T-helper 1 cell treated with Interleukin-12 subunit alpha and Interleukin-12 subunit beta and Interleukin-4 antibody, amounts not matched to agents 30 μg/mL and 1 μg/mL, for 36 hours (primary cell): ENCODE measurements at regions not wholly inside any gene's neighbourhood (a gene's known extent, or its start where the extent isn't known, plus 50 kb on each side); places are given as distances from the start of the nearest gene placed in this dataset.

Experiments
- H3K27ac Mint-ChIP-seq: one replicate; pipeline ENCODE4 v1.8.0; 2021; ENCODE audit warnings: mild to moderate bottlenecking, mixed read lengths
- H3K27me3 Mint-ChIP-seq: one replicate; pipeline ENCODE4 v1.8.0; 2021; ENCODE audit warnings: low read depth, mixed read lengths
- H3K36me3 Mint-ChIP-seq: one replicate; pipeline ENCODE4 v1.8.0; 2021; ENCODE audit warnings: low read depth, mixed read lengths
- H3K4me1 Mint-ChIP-seq: one replicate; pipeline ENCODE4 v1.8.0; 2021; ENCODE audit warnings: low read depth, mixed read lengths
- H3K4me3 Mint-ChIP-seq: one replicate; pipeline ENCODE4 v1.8.0; 2021; ENCODE audit warnings: mild to moderate bottlenecking, moderate library complexity, mixed read lengths
- H3K9me3 Mint-ChIP-seq: one replicate; pipeline ENCODE4 v1.8.0; 2021; ENCODE audit warnings: mixed read lengths

DNA sequence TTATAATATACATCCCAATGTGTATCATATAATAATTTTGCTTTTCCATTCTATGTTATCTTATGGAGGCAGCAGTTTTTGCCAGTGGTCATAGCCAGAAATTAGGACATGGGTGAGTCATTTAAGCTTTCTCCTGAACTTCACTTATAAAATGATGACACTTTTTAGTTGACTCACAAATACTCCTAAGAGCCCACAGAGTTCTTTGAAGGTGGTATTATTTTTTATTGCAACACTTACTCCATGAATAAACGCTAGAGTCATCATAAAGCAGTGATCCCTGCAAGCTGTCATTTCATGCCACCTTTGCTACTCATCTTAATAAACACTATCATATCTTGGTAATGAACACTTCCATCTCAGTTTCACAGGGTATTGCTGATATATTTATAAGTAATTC, 69.9 kb upstream of the MAPRE2 start:
- H3K27me3 Mint-ChIP-seq, result peaks cover 42% of the 10 kb centered on the region
- peaks cover 4% of the 10 kb centered on the region for H3K9me3 Mint-ChIP-seq
- H3K36me3 Mint-ChIP-seq, result no peaks in the 10 kb centered on the region
- H3K4me1 Mint-ChIP-seq, result peaks cover 4% of the 10 kb centered on the region
- H3K4me3 Mint-ChIP-seq, result no peak overlapping the region
- H3K27ac Mint-ChIP-seq, result no peak overlapping the region

DNA sequence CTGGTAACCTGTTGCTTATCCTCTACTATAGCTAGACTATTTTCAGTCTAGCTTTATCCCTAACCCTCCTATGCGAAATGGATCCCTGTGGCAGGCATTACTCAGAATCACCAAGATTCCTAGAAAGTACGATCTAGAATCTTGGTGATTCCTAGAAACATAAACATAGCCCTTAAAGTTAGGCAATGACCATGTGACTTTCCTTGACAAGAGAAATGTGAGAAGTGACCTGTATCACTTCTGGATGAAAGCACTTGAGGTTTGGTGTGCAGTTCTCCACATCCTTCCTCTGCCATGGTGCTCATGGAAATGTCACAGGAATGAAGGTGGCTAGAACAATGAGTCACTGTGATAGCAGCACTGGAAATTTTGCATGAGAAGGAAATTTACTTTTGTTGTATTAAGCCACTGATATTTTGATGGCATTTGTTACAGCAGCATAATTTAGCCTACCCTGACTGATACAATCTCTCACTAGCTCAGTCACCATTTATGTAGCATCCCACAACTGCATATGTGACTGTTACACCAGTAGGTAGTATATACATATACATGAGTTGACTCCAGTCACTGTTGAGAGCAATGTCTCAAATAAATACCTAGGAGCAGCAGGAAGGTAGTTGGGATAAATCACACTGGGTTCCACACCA, 68.3 kb upstream of the MAPRE2 start:
- no peaks in the 10 kb centered on the region for H3K36me3 Mint-ChIP-seq
- H3K4me1 Mint-ChIP-seq, result peaks cover 7% of the 10 kb centered on the region
- no peak overlapping the region for H3K4me3 Mint-ChIP-seq
- H3K27me3 Mint-ChIP-seq, result peaks cover 49% of the 10 kb centered on the region
- no peak overlapping the region for H3K27ac Mint-ChIP-seq
- peaks cover 4% of the 10 kb centered on the region for H3K9me3 Mint-ChIP-seq

DNA sequence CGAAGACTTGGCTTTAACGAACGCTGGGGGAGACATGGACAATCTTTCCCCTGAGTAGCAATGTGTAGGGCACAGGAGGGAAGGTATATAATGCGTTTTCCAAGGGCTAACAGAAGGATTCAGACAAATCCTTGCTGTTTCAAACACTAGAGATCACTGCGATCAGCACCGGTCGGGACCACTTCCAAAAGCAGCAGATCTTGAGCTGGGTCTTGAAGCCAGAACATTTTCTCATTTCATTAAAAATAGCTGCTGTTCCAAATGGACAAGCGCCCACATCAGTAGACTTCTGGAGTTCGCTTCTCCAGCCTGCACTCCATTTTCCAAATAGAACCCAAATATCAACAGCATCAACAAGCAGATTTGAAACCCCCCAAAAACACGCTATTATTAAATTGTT, 65.1 kb upstream of the MAPRE2 start:
- Mint-ChIP-seq H3K4me3 (peak overlapping the region; percentile 51), H3K9me3 (peaks cover 4% of the 10 kb centered on the region), H3K4me1 (peaks cover 23% of the 10 kb centered on the region), H3K27me3 (peaks cover 53% of the 10 kb centered on the region), H3K27ac (no peak overlapping the region), H3K36me3 (no peaks in the 10 kb centered on the region)

DNA sequence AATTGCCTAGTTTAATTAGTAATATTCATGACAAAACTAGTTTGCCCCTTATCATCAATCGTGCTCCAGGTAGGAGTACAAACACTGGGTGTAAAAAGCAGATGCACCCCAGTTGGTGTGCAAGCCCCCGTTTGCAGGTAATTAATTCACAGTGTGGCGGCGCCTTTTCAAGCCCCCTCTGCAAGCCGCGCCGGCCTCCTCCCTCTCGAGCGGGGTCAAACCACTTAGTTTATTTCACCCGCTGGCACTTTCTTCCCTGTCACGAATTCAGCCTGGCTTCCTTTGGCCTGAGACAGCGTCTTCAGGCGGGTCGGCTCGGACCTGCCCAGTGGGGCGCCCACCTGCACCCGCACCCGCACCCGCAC, 64.7 kb upstream of the MAPRE2 start:
- Mint-ChIP-seq H3K36me3 (no peaks in the 10 kb centered on the region), H3K27ac (no peak overlapping the region)

DNA sequence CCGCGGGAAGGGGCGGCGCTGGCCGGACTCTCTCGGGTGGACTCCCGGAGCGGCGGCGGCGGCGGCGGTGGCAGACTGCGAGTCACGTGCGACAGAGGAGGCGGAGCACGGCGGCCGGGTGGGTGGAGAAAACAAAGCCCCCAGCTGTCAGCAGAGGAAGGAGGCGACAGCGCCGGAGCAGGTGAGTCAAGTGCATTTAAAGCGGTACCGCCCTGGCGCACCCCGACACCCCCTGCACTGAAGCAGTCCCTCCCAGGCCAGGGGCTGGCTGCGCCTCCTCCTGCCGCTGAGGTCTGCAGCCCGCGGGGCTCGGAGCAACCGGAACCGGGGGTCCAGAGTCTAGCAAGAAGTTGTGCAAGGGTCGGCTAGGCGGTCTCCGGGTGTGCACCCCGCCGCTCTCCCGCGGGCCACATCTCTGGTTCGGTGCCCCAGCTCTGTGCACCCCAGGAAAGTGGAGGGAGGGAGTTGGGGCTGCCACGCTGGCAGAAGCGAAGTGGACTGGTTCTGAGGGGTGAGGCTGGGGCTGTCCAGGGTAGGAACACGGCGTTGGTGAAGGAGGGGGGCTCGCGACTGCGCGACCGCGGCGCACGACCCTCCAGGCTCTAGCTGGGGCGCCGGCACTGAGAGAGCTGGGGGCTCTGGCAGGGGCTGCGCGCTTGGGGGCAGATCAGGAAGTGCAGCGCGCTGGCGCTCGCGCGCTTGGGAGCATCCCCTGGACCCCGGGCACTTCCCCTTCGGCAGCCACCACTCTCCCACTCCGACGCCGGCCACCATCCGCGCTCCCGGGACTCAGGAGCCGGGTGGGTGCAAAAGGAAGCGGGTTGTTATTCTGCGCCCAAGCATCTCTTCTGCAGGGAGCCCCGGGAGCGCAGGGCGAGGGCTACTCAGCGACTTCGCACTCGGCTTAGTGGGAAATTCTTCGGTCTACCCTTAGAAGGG, 64.0 kb upstream of the MAPRE2 start:
- peaks cover 23% of the 10 kb centered on the region for H3K4me1 Mint-ChIP-seq
- H3K27ac Mint-ChIP-seq, result no peak overlapping the region
- H3K27me3 Mint-ChIP-seq, result peaks cover 51% of the 10 kb centered on the region
- peak overlapping the region; percentile 82 for H3K4me3 Mint-ChIP-seq
- H3K36me3 Mint-ChIP-seq, result no peaks in the 10 kb centered on the region
- H3K9me3 Mint-ChIP-seq, result peaks cover 4% of the 10 kb centered on the region

More for the DNA sequence above, 64.7 kb upstream of the MAPRE2 start:
- peaks cover 53% of the 10 kb centered on the region for H3K27me3 Mint-ChIP-seq
- H3K4me3 Mint-ChIP-seq, result peak overlapping the region; percentile 47
- peaks cover 4% of the 10 kb centered on the region for H3K9me3 Mint-ChIP-seq
- peaks cover 23% of the 10 kb centered on the region for H3K4me1 Mint-ChIP-seq

DNA sequence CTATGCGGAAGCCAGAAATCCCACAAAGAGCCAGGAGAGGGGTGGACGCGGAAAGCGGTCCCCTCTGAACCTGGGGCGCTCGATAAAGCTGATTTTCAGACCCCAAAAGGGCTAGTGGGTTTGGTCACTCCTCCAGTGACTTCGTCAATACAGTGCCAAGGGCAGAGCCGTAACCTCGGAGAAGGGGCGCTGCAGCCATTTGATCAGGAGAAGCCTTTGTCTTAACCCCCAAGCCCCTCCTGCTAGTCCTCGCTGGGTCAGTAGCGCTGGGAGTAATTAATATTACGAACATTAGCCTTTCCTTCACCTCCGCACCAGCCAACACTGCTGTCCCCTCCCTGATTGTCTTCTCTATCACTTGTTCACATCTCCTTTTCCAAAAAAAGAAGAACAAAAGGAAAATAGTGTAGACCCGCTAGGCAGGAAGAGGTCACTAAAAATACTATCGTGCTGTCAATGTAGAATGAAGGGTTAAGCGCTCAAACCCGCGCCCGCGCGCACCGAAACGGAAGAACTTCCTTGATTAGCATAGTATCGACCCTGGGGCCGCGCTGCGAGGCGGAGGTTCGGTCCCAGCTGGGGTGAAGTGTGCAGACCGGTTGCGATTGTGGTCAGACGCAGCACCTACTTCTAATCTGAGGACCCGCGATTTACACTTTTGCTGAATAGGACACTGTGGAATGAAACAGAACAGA, 63.2 kb upstream of the MAPRE2 start:
- no peak overlapping the region for H3K27ac Mint-ChIP-seq
- peaks cover 4% of the 10 kb centered on the region for H3K9me3 Mint-ChIP-seq
- peaks cover 23% of the 10 kb centered on the region for H3K4me1 Mint-ChIP-seq
- H3K4me3 Mint-ChIP-seq, result peak overlapping the region; percentile 82
- H3K36me3 Mint-ChIP-seq, result no peaks in the 10 kb centered on the region
- peaks cover 44% of the 10 kb centered on the region for H3K27me3 Mint-ChIP-seq

DNA sequence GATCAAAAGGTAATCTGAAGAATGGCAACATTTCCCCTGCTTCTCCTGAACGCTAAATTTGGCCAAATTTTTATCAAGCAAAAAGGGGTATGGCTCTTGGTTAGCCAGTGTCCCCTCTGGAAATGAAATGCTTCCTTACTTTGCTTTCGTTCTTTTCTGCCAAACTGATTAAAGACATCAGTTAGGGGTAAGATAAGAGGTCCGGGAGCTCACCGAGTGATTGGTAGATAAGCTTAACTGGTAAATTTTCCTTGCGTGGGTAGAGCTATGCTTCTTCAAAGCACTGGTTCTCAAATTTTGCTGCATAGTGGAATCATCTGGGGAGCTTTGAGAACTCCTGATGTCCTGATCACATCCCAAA, 62.7 kb upstream of the MAPRE2 start:
- H3K27ac Mint-ChIP-seq, result no peak overlapping the region

DNA sequence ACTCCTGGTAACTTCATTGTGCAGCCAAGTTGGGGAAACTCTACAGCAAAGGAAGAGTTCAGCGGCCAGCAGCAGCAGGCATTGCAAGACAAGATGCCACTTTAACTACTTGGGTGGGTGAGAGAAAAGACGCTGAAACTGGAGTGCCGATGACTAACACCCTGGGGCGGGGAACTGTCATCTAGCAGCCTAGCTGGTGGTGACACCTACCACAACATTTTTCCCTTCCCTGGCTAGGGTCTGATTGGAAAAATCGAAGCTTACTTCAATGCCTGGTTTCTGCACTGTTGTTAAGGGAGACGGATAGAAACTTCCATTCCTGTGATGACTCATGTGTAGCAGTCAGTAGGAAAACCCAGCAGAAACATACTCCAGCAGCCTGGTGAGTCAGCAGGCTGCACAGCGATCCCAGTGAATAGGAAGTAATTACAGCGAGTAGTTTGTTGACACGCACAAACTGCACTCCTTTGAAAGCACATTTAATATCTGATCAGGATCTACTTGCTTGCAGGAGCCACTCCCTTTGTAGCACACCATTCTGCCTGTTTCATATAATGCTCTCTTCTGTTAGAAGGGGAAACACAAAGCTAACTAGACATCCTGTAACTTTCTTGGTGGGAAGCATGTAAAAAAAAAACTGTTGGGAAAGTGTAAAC, 62.1 kb upstream of the MAPRE2 start:
- H3K27ac Mint-ChIP-seq, result no peak overlapping the region
- H3K9me3 Mint-ChIP-seq, result no peaks in the 10 kb centered on the region
- no peaks in the 10 kb centered on the region for H3K36me3 Mint-ChIP-seq
- H3K27me3 Mint-ChIP-seq, result peaks cover 33% of the 10 kb centered on the region
- peaks cover 23% of the 10 kb centered on the region for H3K4me1 Mint-ChIP-seq
- H3K4me3 Mint-ChIP-seq, result peak overlapping the region; percentile 82

More for the DNA sequence above, 62.7 kb upstream of the MAPRE2 start:
- Mint-ChIP-seq H3K4me3 (peak overlapping the region; percentile 82), H3K4me1 (peaks cover 23% of the 10 kb centered on the region), H3K36me3 (no peaks in the 10 kb centered on the region), H3K9me3 (no peaks in the 10 kb centered on the region), H3K27me3 (peaks cover 38% of the 10 kb centered on the region)

DNA sequence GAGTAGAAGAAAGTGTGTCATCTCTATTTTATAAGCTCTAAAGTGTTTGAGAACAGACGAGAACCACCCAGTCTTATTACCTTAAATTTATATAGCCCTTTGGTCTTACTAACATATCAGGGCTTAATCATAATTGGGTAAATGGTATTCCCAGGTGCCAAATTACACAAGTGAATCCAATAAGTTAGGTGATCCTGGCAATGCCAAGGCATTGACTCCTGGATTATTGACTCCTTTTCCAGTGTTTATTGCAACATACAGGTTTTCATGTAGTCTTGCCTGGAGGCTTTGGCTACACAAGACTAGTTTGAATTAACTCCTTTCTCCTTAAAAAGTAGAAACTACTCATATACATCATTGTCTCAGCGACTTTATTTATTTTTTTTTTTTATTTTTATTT, 59.7 kb upstream of the MAPRE2 start:
- Mint-ChIP-seq H3K4me1 (peaks cover 19% of the 10 kb centered on the region), H3K9me3 (no peaks in the 10 kb centered on the region), H3K36me3 (no peaks in the 10 kb centered on the region), H3K27ac (no peak overlapping the region), H3K27me3 (peaks cover 13% of the 10 kb centered on the region), H3K4me3 (no peak overlapping the region)

DNA sequence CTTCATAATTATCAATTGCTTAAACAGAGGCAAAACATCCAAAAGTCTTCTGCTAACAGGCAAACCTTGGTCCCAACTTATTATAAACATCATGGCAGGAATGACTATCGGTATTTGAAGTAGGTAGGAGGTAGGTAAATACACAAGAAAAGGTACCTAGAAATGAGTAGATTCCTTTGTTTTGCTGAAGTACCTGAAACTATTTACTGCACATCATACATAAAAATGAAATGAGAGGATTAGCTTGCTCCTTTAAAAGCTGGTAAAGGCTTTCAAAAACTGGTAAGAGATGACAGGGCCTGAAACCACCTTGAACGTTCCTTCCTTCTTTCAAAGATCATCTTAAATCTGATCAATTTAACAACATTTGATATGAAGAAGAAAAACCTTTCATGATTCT, 55.2 kb upstream of the MAPRE2 start:
- peaks cover 3% of the 10 kb centered on the region for H3K27me3 Mint-ChIP-seq
- no peak overlapping the region for H3K4me3 Mint-ChIP-seq
- no peaks in the 10 kb centered on the region for H3K36me3 Mint-ChIP-seq
- no peaks in the 10 kb centered on the region for H3K9me3 Mint-ChIP-seq
- H3K27ac Mint-ChIP-seq, result no peak overlapping the region
- H3K4me1 Mint-ChIP-seq, result no peaks in the 10 kb centered on the region

DNA sequence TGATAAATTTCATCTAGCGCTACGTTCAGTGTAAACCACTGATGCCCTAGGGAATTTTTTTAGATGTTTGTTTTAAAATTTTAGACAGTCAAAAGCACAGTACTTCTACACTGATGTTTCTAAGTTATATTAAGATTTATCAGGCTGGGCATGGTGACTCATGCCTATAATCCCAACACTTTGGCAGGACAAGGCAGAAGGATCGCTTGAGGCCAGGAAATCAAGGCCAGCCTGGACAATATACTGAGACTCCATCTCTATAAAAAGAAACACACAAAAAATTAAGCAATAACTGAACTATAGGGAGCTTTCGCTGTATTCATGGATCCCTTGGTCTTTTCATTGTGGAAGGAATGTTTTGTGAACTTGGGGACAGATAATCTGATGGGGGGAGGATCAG, 50.6 kb upstream of the MAPRE2 start:
- Mint-ChIP-seq H3K27ac (no peak overlapping the region), H3K27me3 (peaks cover 3% of the 10 kb centered on the region), H3K4me1 (no peaks in the 10 kb centered on the region), H3K36me3 (no peaks in the 10 kb centered on the region), H3K9me3 (no peaks in the 10 kb centered on the region), H3K4me3 (no peak overlapping the region)

DNA sequence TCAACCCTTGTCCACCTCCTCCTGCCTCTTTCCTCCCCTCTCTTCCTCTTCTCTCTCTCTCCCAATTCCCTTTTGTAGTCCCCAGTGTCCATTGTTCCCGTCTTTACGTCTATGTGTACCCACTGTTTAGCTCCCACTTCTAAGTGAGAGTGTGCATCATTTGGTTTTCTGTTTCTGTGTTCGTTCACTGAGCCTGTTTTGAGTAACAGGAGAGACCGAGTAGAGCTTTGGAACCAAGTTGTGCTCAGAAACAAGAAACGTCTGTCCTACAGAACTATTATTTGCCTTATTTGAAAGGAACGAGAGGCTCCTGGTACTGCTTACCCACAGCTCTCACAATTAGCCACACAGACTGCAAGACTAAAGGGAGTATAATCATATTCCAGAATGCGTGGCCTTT, 50.1 kb upstream of the MAPRE2 start:
- peaks cover 3% of the 10 kb centered on the region for H3K27me3 Mint-ChIP-seq
- H3K27ac Mint-ChIP-seq, result no peak overlapping the region
- no peaks in the 10 kb centered on the region for H3K9me3 Mint-ChIP-seq
- H3K4me3 Mint-ChIP-seq, result no peak overlapping the region
- H3K4me1 Mint-ChIP-seq, result no peaks in the 10 kb centered on the region
- no peaks in the 10 kb centered on the region for H3K36me3 Mint-ChIP-seq
